Thyroid gland (tissue), 4 donors: ENCODE measurements at regions not wholly inside any gene's neighbourhood (a gene's known extent, or its start where the extent isn't known, plus 50 kb on each side); places are given as distances from the start of the nearest gene placed in this dataset.

Experiments
- DNase-seq, 2 donors: peaks; one replicate each; pipeline ENCODE4 v3.0.0-alpha.2; 2019
- H3K27ac ChIP-seq, 3 donors: fragments of 200-600 bp; sonication (generic); 1 replicate in 2 of 3; 2 replicates in 1 of 3; pipeline ENCODE4 v1.5.1; 2016 to 2019; ENCODE audit warnings: mild to moderate bottlenecking in 1 of 3, moderate library complexity in 1 of 3
- H3K27me3 ChIP-seq: fragments of 200-600 bp; sonication (generic); one replicate; pipeline ENCODE4 v1.5.1; 2019
- H3K36me3 ChIP-seq, 2 donors: fragments of 200-600 bp; sonication (generic); one replicate each; pipeline ENCODE4 v1.5.1; 2016 to 2019
- H3K4me1 ChIP-seq, 2 donors: fragments of 200-600 bp; sonication (generic); one replicate each; pipeline ENCODE4 v1.5.1; 2017 to 2019
- H3K4me3 ChIP-seq, 3 donors: fragments of 200-600 bp; sonication (generic); replicated peaks in 1 of 3; 1 replicate in 2 of 3; 2 replicates in 1 of 3; pipeline ENCODE4 v1.5.1; 2016; ENCODE audit warnings: mild to moderate bottlenecking in 1 of 3
- H3K9me3 ChIP-seq: fragments of 200-600 bp; sonication (generic); one replicate; pipeline ENCODE4 v1.5.1; 2017
- CTCF ChIP-seq, 6 experiments: fragments of 200-600 bp in 3 of 6; fragments of 450-650 bp in 3 of 6; sonication (generic) in 3 of 6; IDR thresholded peaks; one replicate each; pipeline ENCODE4 v1.5.1; 2016 to 2019; ENCODE audit warnings: antibody characterized with exemption in 6 of 6, mild to moderate bottlenecking in 2 of 6, inconsistent platforms in 1 of 6, moderate library complexity in 1 of 6
- POLR2A ChIP-seq, 2 donors: fragments of 450-650 bp; IDR thresholded peaks; one replicate each; pipeline ENCODE4 v1.6.1; 2017; ENCODE audit warnings: antibody characterized with exemption in 2 of 2, mild to moderate bottlenecking in 2 of 2, moderate library complexity in 1 of 2
- WGBS, 2 donors: methylation state at CpG; one replicate each; pipeline ENCODE4 v1.1.5; 2017; 5-methylcytosine and 5-hydroxymethylcytosine counted together
- intact Hi-C: fragments of 100-400 bp; cut with DNase I; formaldehyde crosslinking; loops from one replicate; pipeline ENCODE4 v1.15.1; 2023

DNA sequence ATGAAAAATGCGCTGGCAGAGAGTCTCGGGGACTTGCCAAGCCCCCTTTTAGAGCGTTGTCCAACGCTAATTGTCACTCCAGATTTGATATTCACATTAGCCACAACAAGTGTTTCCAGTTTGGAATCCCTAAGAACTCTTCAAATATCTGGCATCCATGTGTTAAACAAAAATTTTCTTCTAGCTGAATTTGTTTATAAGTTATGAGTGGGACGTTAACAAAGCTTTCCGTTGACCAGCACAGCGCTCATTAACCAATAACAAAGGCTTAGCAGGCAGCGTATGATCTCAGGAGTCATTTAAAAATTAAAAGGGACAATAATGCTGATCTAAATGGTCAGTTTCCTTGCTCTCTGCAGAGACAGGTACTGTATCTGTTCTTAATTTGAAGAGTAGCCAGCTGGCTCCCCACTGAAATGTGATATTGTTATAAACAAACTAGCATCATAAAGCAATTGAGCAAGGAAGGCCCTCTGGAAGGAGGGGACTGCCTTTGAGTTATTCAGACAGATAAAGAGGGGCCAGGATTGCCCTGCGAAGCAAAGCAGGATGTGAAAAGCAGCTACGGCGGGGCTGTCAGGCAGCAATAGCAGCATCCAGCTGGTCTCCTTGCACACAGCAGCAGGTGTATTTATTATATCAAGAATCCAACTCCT, 337.2 kb upstream of the SALL3 start:
- 64 to 68% methylated on average over 11 of the region's 11 CpGs for WGBS, 2 donors
- no peak overlapping the region for H3K4me3 ChIP-seq
- no peaks in the 10 kb centered on the region for H3K9me3 ChIP-seq
- H3K36me3 ChIP-seq, result no peaks in the 10 kb centered on the region
- no peaks in the 10 kb centered on the region for H3K4me1 ChIP-seq
- intact Hi-C loops, result no loop called here
- H3K27me3 ChIP-seq, result no peaks in the 10 kb centered on the region
- DNase-seq, result no peak
- H3K27ac ChIP-seq, result no peak overlapping the region
- TF ChIP-seq POLR2A (IDR thresholded peaks at IDR 0.05) (no peak), CTCF (IDR thresholded peaks at IDR 0.05) (no peak)

- Histone ChIP-seq H3K27me3 (no peaks in the 10 kb centered on the region), H3K4me3 (no peak overlapping the region), H3K36me3 (no peaks in the 10 kb centered on the region), H3K27ac (no peak overlapping the region), H3K9me3 (no peaks in the 10 kb centered on the region), H3K4me1 (no peaks in the 10 kb centered on the region)
- WGBS, 2 donors, result 48 to 55% methylated on average over 4 of the region's 4 CpGs
- DNase-seq, result no peak
- intact Hi-C loops, result no loop called here
- no peak for TF ChIP-seq CTCF (IDR thresholded peaks at IDR 0.05)
- TF ChIP-seq POLR2A (IDR thresholded peaks at IDR 0.05), result no peak
These were observed 336.6 kb upstream of the SALL3 start for GRCh38 chr18:78643004-78643403.

GRCh38 chr18:78643981-78644380, 335.6 kb upstream of the SALL3 start:
- H3K9me3 ChIP-seq, result no peaks in the 10 kb centered on the region
- intact Hi-C loops, result no loop called here

GRCh38 chr18:78645216-78645615, 334.4 kb upstream of the SALL3 start:
- TF ChIP-seq CTCF (IDR thresholded peaks at IDR 0.05) (no peak), POLR2A (IDR thresholded peaks at IDR 0.05) (no peak)
- no peak for DNase-seq
- H3K4me3 ChIP-seq, result no peak overlapping the region
- intact Hi-C loops, result no loop called here
- H3K36me3 ChIP-seq, result no peaks in the 10 kb centered on the region
- H3K27me3 ChIP-seq, result no peaks in the 10 kb centered on the region
- H3K4me1 ChIP-seq, result no peaks in the 10 kb centered on the region
- H3K9me3 ChIP-seq, result no peaks in the 10 kb centered on the region
- WGBS, 2 donors, result 93 to 95% methylated on average over 6 to 18 of the region's 20 CpGs
- H3K27ac ChIP-seq, result no peak overlapping the region

More at GRCh38 chr18:78643981-78644380, 335.6 kb upstream of the SALL3 start:
- no peaks in the 10 kb centered on the region for H3K4me1 ChIP-seq
- no peak for DNase-seq
- H3K27me3 ChIP-seq, result no peaks in the 10 kb centered on the region
- WGBS, 2 donors, result 93 to 96% methylated on average over 12 to 14 of the region's 14 CpGs
- H3K27ac ChIP-seq, result no peak overlapping the region
- H3K36me3 ChIP-seq, result no peaks in the 10 kb centered on the region
- TF ChIP-seq CTCF (IDR thresholded peaks at IDR 0.05) (no peak), POLR2A (IDR thresholded peaks at IDR 0.05) (no peak)
- no peak overlapping the region for H3K4me3 ChIP-seq

DNA sequence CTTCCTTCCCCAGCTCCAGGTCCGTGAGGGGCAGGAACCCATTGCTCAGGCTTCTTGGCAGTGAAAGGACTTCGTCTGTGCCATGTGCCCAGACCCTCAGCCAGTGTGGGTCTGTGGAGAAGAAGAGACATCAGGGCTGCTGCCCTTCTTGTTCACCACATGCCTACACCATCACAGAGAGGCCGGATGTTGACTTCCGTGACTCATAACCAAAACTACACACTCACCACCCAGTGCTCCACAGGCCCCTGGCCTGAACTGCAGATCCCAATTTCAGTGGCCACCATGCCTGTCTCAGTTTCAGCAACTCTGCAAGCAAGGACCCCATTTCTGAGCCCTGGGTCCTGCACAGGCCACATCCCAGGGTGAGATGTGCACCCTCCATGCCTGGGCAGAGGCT, 332.6 kb upstream of the SALL3 start:
- no peak for DNase-seq
- Histone ChIP-seq H3K36me3 (no peaks in the 10 kb centered on the region), H3K27me3 (no peaks in the 10 kb centered on the region), H3K9me3 (no peaks in the 10 kb centered on the region), H3K27ac (no peak overlapping the region), H3K4me1 (no peaks in the 10 kb centered on the region), H3K4me3 (no peak overlapping the region)
- TF ChIP-seq CTCF (IDR thresholded peaks at IDR 0.05) (no peak), POLR2A (IDR thresholded peaks at IDR 0.05) (no peak)
- intact Hi-C loops, result no loop called here
- 84 to 85% methylated on average over 2 to 4 of the region's 4 CpGs for WGBS, 2 donors
